Lower leg skin (tissue), 3 donors: ENCODE measurements at regions not wholly inside any gene's neighbourhood (a gene's known extent, or its start where the extent isn't known, plus 50 kb on each side); places are given as distances from the start of the nearest gene placed in this dataset.

Source experiments
- POLR2A ChIP-seq, 2 donors: fragments of 450-650 bp; IDR thresholded peaks; one replicate each; pipeline ENCODE4 v1.6.1; 2016 to 2017; ENCODE audit warnings: antibody characterized with exemption in 2 of 2, mild to moderate bottlenecking in 1 of 2, moderate library complexity in 1 of 2
- TF ChIP-seq, protein P1 (sequence below), 3 donors: fragments of 450-650 bp; IDR thresholded peaks; one replicate each; pipeline ENCODE4 v1.5.1; 2016; ENCODE audit warnings: antibody characterized with exemption in 3 of 3, mild to moderate bottlenecking in 3 of 3, moderate library complexity in 2 of 3

DNA sequence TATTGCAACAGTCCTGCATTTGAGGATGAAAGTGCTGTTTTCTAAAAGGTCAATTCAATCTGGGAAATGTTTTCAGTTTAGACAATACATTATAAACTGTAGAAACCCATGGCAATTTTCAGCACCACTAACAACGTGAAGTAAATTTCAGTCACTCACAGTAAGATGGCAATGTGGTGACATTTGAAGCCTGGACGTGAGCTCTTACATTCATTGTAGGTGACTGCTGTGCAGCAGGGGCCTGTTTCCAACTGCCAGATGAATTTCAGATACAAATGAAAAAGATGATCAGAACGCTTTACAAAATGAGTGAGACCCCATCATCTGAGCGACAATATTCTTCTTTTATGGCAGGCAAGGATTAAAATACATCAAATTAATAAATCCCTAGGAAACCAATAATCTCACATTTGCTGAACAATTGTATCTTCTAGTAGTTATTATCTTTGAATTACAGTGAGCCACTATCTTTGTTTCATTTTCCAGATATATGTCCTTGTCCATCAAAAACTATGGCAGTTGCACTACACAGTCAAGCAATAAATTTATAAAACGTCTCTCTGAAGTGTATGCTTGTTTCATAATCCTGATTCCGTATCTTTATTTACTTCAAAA, 1816.8 kb downstream of the OLFM4 start:
- TF ChIP-seq, protein P1, sequence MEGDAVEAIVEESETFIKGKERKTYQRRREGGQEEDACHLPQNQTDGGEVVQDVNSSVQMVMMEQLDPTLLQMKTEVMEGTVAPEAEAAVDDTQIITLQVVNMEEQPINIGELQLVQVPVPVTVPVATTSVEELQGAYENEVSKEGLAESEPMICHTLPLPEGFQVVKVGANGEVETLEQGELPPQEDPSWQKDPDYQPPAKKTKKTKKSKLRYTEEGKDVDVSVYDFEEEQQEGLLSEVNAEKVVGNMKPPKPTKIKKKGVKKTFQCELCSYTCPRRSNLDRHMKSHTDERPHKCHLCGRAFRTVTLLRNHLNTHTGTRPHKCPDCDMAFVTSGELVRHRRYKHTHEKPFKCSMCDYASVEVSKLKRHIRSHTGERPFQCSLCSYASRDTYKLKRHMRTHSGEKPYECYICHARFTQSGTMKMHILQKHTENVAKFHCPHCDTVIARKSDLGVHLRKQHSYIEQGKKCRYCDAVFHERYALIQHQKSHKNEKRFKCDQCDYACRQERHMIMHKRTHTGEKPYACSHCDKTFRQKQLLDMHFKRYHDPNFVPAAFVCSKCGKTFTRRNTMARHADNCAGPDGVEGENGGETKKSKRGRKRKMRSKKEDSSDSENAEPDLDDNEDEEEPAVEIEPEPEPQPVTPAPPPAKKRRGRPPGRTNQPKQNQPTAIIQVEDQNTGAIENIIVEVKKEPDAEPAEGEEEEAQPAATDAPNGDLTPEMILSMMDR (IDR thresholded peaks at IDR 0.05) = no peak
- no peak for TF ChIP-seq POLR2A (IDR thresholded peaks at IDR 0.05)
